Endothelial cell of umbilical vein (primary cell): ENCODE measurements at regions not wholly inside any gene's neighbourhood (a gene's known extent, or its start where the extent isn't known, plus 50 kb on each side); places are given as distances from the start of the nearest gene placed in this dataset.

Experiments
- EZH2 ChIP-seq: IDR thresholded peaks from 2 replicates; pipeline ENCODE4 v1.6.1; 2012; ENCODE audit warnings: borderline replicate concordance, low read depth, mild to moderate bottlenecking, moderate library complexity, low read length, inconsistent platforms; ENCODE audit not compliant: severe bottlenecking
- POLR2A ChIP-seq: IDR thresholded peaks from 2 replicates; pipeline ENCODE4 v1.6.1; 2012; ENCODE audit warnings: low read depth, mild to moderate bottlenecking, control low read depth, low read length
- POLR2AphosphoS5 ChIP-seq: IDR thresholded peaks from 2 replicates; pipeline ENCODE4 v1.6.1; 2012; ENCODE audit warnings: low read depth, mild to moderate bottlenecking, control low read depth, low read length, moderate library complexity; ENCODE audit not compliant: insufficient read depth
- TF ChIP-seq, protein P1 (sequence below), 2 donors: IDR thresholded peaks; 1 replicate in 1 of 2; 2 replicates in 1 of 2; pipeline ENCODE4 v1.5.1; 2011; ENCODE audit warnings: low read length in 2 of 2, mild to moderate bottlenecking in 2 of 2, moderate library complexity in 2 of 2, control low read depth in 1 of 2, inconsistent platforms in 1 of 2, low read depth in 1 of 2; ENCODE audit not compliant: insufficient read depth in 1 of 2; ENCODE audit errors: extremely low read depth in 1 of 2

DNA sequence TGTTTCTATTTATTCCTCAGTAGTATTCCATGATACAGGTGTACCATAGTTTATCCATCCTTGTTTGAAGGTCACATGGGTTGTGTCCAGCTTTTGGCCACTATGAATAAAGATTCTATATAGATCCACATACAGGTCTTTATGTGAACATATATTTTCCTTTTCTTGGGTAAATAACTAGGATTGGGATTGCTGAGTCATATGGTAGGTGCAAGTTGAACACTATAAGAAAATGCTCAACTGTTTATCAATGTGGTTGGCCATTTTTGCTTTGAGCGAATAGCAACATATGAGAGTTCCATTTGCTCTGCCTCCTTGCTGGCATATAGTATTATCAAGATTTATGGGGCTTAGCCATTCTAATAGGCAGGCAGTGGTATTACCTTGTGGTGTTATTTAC, 170.2 kb upstream of the KCNJ15 start:
- TF ChIP-seq EZH2: no peak
- TF ChIP-seq, protein P1, sequence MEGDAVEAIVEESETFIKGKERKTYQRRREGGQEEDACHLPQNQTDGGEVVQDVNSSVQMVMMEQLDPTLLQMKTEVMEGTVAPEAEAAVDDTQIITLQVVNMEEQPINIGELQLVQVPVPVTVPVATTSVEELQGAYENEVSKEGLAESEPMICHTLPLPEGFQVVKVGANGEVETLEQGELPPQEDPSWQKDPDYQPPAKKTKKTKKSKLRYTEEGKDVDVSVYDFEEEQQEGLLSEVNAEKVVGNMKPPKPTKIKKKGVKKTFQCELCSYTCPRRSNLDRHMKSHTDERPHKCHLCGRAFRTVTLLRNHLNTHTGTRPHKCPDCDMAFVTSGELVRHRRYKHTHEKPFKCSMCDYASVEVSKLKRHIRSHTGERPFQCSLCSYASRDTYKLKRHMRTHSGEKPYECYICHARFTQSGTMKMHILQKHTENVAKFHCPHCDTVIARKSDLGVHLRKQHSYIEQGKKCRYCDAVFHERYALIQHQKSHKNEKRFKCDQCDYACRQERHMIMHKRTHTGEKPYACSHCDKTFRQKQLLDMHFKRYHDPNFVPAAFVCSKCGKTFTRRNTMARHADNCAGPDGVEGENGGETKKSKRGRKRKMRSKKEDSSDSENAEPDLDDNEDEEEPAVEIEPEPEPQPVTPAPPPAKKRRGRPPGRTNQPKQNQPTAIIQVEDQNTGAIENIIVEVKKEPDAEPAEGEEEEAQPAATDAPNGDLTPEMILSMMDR (IDR thresholded peaks at IDR 0.05; ENCODE audit: extremely low read depth in 1 of 2, insufficient read depth in 1 of 2, low read depth in 1 of 2, low read length in 2 of 2): no peak
- no peak for TF ChIP-seq POLR2AphosphoS5
- no peak for TF ChIP-seq POLR2A
